Activated CD8-positive, alpha-beta T cell treated with anti-CD3 and anti-CD28 coated beads for 36 hours (primary cell): ENCODE measurements at regions not wholly inside any gene's neighbourhood (a gene's known extent, or its start where the extent isn't known, plus 50 kb on each side); places are given as distances from the start of the nearest gene placed in this dataset.

Source experiments
- ATAC-seq: fragments of 200-7000 bp; cut with Tn5 transposase; one replicate; pipeline ENCODE4 v1.10.0; 2021; ENCODE audit warnings: mild to moderate bottlenecking, moderate library complexity
- CTCF ChIA-PET: fragments of 350-600 bp; sonication (Branson Sonifier 250); formaldehyde crosslinking; loops from one replicate; lab custom pipeline; 2021; ENCODE audit warnings: antibody characterized with exemption; lab: Charles Lee
- POLR2A ChIA-PET: fragments of 350-600 bp; sonication (Branson Sonifier 250); formaldehyde crosslinking; loops from one replicate; lab custom pipeline; 2021; ENCODE audit warnings: antibody characterized with exemption; lab: Charles Lee
- DNase-seq: peaks from one replicate; pipeline ENCODE4 v3.0.0-alpha.2; 2020
- H3K27ac Mint-ChIP-seq: one replicate; pipeline ENCODE4 v1.8.0; 2021; ENCODE audit warnings: mild to moderate bottlenecking, mixed read lengths
- H3K27me3 Mint-ChIP-seq: one replicate; pipeline ENCODE4 v1.8.0; 2021; ENCODE audit warnings: mixed read lengths
- H3K36me3 Mint-ChIP-seq: one replicate; pipeline ENCODE4 v1.8.0; 2021; ENCODE audit warnings: low read depth, mixed read lengths
- H3K4me1 Mint-ChIP-seq: one replicate; pipeline ENCODE4 v1.8.0; 2021; ENCODE audit warnings: low read depth, mixed read lengths
- H3K4me3 Mint-ChIP-seq: one replicate; pipeline ENCODE4 v1.8.0; 2021; ENCODE audit warnings: mild to moderate bottlenecking, moderate library complexity, mixed read lengths
- H3K9me3 Mint-ChIP-seq: one replicate; pipeline ENCODE4 v1.8.0; 2021; ENCODE audit warnings: mixed read lengths
- CTCF ChIP-seq: fragments of 200-600 bp; IDR thresholded peaks from one replicate; pipeline ENCODE4 v1.8.0; 2022; ENCODE audit warnings: antibody characterized with exemption, mild to moderate bottlenecking
- intact Hi-C: fragments of 100-400 bp; cut with micrococcal nuclease; formaldehyde crosslinking; loops from one replicate; pipeline ENCODE4 v1.10.0; 2022

- Mint-ChIP-seq H3K27me3 (peaks cover 3% of the 10 kb centered on the region), H3K9me3 (no peaks in the 10 kb centered on the region), H3K4me1 (no peaks in the 10 kb centered on the region), H3K4me3 (no peak overlapping the region), H3K36me3 (no peaks in the 10 kb centered on the region), H3K27ac (no peak overlapping the region)
- ChIA-PET CTCF (no interaction called here), POLR2A (no interaction called here)
- TF ChIP-seq CTCF, result no peak
- ATAC-seq (no peak), DNase-seq (no peak)
- intact Hi-C loops, result loop anchor here (10.0 kb wide), 1 partner anchor 105 kb away; a partner anchor contains a TSS
These were observed 78.8 kb downstream of the SPATA31C2 start for GRCh38 chr9:88059469-88059868.

DNA sequence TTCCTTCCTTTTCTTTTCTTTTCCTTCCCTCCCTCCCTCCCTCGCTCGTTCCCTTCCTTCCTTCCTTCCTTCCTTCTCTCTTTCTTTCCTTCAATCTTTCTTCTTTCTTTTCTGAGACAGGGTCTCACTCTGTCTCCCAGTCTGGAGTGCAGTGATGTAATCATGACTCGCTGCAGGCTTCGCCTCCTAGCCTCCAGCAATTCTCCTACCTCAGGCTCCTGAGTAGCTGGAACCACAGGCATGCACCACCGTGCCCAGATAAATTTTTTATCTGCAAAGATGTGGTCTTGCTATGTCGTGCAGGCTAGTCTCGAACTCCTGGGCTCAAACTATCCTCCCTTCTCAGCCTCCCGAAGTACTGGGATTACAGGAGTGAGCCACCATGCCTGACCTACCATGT is 81.4 kb downstream of the SPATA31C2 start:
- no peak for DNase-seq
- Mint-ChIP-seq H3K36me3 (no peaks in the 10 kb centered on the region), H3K9me3 (no peaks in the 10 kb centered on the region), H3K4me3 (no peak overlapping the region), H3K4me1 (no peaks in the 10 kb centered on the region), H3K27ac (no peak overlapping the region), H3K27me3 (no peaks in the 10 kb centered on the region)
- ATAC-seq, result no peak
- TF ChIP-seq CTCF, result no peak
- ChIA-PET CTCF (no interaction called here), POLR2A (no interaction called here)
- intact Hi-C loops, result loop anchor here (10.0 kb wide), 1 partner anchor 102 kb away; a partner anchor contains a TSS

DNA sequence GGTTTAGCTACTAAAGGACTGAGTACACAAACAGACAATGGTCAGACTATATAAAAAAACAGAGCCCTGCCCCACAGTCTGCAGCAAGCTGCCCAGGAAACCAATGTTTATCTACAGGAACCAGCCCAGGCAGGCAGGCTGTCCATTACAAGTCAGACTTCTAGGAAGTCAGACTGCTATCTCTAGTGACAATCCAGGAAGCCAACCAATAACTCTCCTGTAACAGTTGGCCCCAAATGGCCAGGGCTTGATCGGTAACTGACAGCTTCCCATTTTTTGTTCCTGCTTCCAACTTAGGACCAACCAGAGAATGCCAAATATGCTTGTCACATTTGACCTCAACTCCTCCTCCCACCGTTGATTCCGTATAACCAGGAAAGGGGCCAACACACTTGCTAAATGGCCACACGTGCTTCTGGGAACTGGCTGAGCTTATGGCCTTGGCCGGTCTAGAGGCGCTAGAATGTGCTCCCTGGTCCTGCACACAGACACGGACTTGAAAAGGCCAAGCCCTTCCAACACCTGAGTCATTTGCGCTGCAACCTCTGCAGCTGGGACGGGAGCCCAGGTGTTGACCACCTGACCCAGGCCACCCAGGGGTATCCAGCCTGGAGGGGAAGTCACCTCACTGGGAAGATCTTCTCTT is 79.6 kb upstream of the CDK20 start:
- Mint-ChIP-seq H3K9me3 (no peaks in the 10 kb centered on the region), H3K27ac (no peak overlapping the region), H3K36me3 (no peaks in the 10 kb centered on the region), H3K4me1 (peaks cover 3% of the 10 kb centered on the region), H3K4me3 (no peak overlapping the region), H3K27me3 (peaks cover 2% of the 10 kb centered on the region)
- ATAC-seq (no peak), DNase-seq (no peak)
- no peak for TF ChIP-seq CTCF
- POLR2A ChIA-PET, result interaction anchor here (1.0 kb wide), 1 partner anchor 47 kb away, joined by 3 read pairs; no protein-coding TSS in a partner anchor
- intact Hi-C loops, result loop anchor here (10.0 kb wide), 1 partner anchor 99 kb away; a partner anchor contains a TSS
- CTCF ChIA-PET, result no interaction called here

GRCh38 chr9:88052321-88052965 is 78.1 kb upstream of the CDK20 start:
- Mint-ChIP-seq H3K36me3 (no peaks in the 10 kb centered on the region), H3K4me1 (peaks cover 3% of the 10 kb centered on the region), H3K9me3 (no peaks in the 10 kb centered on the region), H3K4me3 (no peak overlapping the region), H3K27me3 (peaks cover 6% of the 10 kb centered on the region), H3K27ac (no peak overlapping the region)
- DNase-seq, result no peak
- ChIA-PET POLR2A (no interaction called here), CTCF (no interaction called here)
- intact Hi-C loops, result loop anchor here (10.0 kb wide), 1 partner anchor 98 kb away; a partner anchor contains a TSS
- TF ChIP-seq CTCF, result no peak
- no peak for ATAC-seq

- no peak for TF ChIP-seq CTCF
- Mint-ChIP-seq H3K9me3 (no peaks in the 10 kb centered on the region), H3K4me3 (no peak overlapping the region), H3K27me3 (peaks cover 6% of the 10 kb centered on the region), H3K27ac (no peak overlapping the region), H3K36me3 (no peaks in the 10 kb centered on the region), H3K4me1 (peaks cover 3% of the 10 kb centered on the region)
- ChIA-PET POLR2A (no interaction called here), CTCF (no interaction called here)
- DNase-seq (no peak), ATAC-seq (no peak)
- intact Hi-C loops, result loop anchor here (10.0 kb wide), 1 partner anchor 96 kb away; a partner anchor contains a TSS
These were observed 76.8 kb upstream of the CDK20 start for GRCh38 chr9:88051138-88051537.
